ENCODE measurements at regions not wholly inside any gene's neighbourhood (a gene's known extent, or its start where the extent isn't known, plus 50 kb on each side); places are given as distances from the start of the nearest gene placed in this dataset.
A peak's percentile ranks its signal among the peaks of the same experiment; 100 is the strongest.
"Not testable (repeated sequence)": the region's sequence is repeated elsewhere in the genome, so short reads cannot be mapped to it uniquely, and the experiment has no call there.

DNA sequence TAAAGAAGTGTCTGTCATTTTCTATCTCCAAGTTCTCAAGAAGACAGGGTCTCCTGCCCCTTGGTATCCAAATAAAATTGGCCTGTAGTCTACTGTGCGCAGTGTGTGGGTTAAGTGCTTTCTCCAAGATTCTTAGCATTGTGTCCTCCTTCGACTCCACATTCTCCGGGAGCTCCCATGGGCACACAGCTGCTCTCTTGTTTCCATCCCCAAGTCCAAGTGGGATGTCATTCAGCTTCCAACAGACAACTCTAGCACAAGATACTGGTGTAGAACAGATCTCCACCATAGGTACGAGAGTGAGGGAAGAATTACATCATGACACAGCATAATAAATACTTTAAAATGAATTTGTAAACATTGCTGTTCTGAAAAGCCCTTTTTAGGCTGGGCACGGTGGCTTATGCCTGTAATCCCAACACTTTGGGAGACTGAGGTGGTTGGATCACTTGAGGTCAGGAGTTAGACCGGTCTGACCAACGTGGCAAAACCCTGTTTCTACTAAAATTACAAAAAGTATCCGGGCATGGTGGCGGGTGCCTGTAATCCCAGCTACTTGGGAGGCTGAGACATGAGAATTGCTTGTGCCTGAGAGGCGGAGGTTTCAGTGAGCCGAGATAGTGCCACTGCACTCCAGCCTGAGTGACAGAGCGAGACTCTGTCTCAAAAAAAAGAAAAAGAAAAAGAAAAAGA, 196.2 kb downstream of the C9orf152 start:
- DNase-seq: no peak
- no peaks in the 10 kb centered on the region for H3K36me3 ChIP-seq
- ATAC-seq: no peak
- no peaks in the 10 kb centered on the region for H3K4me1 ChIP-seq
- no peaks in the 10 kb centered on the region for H3K27me3 ChIP-seq
- H3K9me3 ChIP-seq: no peaks in the 10 kb centered on the region
- TF ChIP-seq, protein P1, sequence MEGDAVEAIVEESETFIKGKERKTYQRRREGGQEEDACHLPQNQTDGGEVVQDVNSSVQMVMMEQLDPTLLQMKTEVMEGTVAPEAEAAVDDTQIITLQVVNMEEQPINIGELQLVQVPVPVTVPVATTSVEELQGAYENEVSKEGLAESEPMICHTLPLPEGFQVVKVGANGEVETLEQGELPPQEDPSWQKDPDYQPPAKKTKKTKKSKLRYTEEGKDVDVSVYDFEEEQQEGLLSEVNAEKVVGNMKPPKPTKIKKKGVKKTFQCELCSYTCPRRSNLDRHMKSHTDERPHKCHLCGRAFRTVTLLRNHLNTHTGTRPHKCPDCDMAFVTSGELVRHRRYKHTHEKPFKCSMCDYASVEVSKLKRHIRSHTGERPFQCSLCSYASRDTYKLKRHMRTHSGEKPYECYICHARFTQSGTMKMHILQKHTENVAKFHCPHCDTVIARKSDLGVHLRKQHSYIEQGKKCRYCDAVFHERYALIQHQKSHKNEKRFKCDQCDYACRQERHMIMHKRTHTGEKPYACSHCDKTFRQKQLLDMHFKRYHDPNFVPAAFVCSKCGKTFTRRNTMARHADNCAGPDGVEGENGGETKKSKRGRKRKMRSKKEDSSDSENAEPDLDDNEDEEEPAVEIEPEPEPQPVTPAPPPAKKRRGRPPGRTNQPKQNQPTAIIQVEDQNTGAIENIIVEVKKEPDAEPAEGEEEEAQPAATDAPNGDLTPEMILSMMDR (IDR thresholded peaks at IDR 0.05): no peak
- no peak overlapping the region for H3K4me3 ChIP-seq
- no peak overlapping the region for H3K27ac ChIP-seq
- intact Hi-C loops (cut with DNase I): no loop called here

DNA sequence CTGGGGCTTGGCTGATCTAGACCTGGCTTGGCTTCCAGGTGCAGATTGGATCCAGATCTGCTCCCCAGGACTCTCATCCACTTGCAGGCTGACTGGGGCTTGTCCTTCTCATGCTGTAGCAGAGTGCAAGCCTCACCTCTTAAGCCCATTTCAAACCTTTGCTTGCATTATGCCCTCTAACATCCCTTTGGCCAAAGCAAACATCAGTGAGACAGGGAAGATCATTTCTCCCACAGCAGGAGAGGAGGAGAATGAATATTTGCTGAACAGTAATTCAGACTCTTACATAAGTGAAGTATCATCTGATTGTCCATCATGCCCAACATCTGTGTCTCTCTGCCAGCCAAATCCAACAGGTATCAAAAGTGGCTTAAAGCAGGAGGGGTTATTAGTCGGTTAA, 194.9 kb downstream of the C9orf152 start:
- no peak for ATAC-seq
- TF ChIP-seq, protein P1 (IDR thresholded peaks at IDR 0.05): no peak
- H3K9me3 ChIP-seq: no peaks in the 10 kb centered on the region
- intact Hi-C loops (cut with DNase I): no loop called here
- H3K27me3 ChIP-seq: no peaks in the 10 kb centered on the region
- no peaks in the 10 kb centered on the region for H3K4me1 ChIP-seq
- no peaks in the 10 kb centered on the region for H3K36me3 ChIP-seq
- no peak for DNase-seq
- no peak overlapping the region for H3K4me3 ChIP-seq
- no peak overlapping the region for H3K27ac ChIP-seq

DNA sequence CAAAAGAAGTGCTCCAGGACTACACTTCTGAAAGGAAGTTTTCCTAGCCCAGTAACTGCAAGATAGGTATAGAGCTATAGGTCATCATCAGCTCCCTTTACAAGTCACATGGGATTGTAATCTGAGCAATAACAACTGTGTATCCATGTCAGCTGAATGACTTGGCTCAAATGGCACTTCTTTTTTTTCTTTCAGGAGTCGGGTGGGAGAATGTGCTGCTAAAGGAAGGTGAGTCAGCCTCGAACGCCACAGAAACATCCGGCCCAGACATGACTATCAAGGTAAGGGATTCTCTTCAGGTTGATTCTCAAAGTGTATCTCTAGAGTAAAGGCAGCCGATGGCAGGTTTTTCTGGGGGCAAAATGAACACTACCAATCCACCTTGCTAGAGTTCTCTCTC, 192.2 kb downstream of the C9orf152 start:
- no peak for DNase-seq
- no peaks in the 10 kb centered on the region for H3K36me3 ChIP-seq
- TF ChIP-seq, protein P1 (IDR thresholded peaks at IDR 0.05): no peak
- no peaks in the 10 kb centered on the region for H3K4me1 ChIP-seq
- no peak for ATAC-seq
- no peak overlapping the region for H3K4me3 ChIP-seq
- H3K9me3 ChIP-seq: no peaks in the 10 kb centered on the region
- no peak overlapping the region for H3K27ac ChIP-seq
- intact Hi-C loops (cut with DNase I): no loop called here
- H3K27me3 ChIP-seq: no peaks in the 10 kb centered on the region

DNA sequence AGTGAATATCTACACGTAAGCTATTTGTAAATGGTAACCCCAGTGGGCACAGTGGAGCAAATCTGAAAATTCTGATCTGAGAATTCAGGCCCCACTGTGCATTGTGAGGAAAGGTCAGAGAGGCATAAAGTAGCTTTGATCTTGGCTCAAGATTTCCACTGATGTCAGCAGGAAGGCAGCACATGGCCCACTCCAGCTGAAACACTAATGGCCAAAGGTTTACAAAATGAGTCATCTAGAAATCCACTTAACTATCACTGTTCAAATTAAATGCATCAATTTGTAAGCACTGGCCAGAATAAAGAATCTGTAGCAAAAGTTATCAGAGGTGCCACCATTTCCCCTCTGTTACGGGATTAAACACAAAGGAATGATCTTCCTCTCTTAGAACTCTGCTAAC, 191.6 kb downstream of the C9orf152 start:
- Histone ChIP-seq H3K36me3 (no peaks in the 10 kb centered on the region), H3K9me3 (no peaks in the 10 kb centered on the region), H3K4me3 (no peak overlapping the region), H3K27me3 (no peaks in the 10 kb centered on the region), H3K4me1 (no peaks in the 10 kb centered on the region), H3K27ac (no peak overlapping the region)
- DNase-seq: no peak
- ATAC-seq: peak; percentile 64
- intact Hi-C loops (cut with DNase I): no loop called here
- TF ChIP-seq, protein P1 (IDR thresholded peaks at IDR 0.05): no peak

DNA sequence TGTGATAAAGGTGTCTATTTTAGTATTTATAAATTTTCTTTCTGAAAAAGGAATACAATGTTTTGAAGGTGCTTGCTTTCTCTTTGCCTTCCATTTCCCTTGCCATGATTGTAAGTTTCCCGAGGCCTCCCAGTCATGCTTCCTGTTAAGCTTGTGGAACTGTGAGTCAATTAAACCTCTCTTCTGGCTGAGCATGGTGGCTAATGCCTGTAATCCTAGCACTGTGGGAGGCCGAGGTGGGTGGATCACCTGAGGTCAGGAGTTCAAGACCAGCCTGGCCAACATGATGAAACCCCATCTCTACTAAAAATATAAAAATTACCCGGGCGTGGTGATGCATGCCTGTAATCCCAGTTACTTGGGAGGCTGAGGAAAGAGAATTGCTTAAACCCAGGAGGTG, 187.7 kb downstream of the C9orf152 start:
- H3K27me3 ChIP-seq; H3K9me3 ChIP-seq; DNase-seq; H3K27ac ChIP-seq; H3K4me1 ChIP-seq; H3K4me3 ChIP-seq; H3K36me3 ChIP-seq; ATAC-seq; intact Hi-C loops (cut with DNase I): not testable (repeated sequence)

DNA sequence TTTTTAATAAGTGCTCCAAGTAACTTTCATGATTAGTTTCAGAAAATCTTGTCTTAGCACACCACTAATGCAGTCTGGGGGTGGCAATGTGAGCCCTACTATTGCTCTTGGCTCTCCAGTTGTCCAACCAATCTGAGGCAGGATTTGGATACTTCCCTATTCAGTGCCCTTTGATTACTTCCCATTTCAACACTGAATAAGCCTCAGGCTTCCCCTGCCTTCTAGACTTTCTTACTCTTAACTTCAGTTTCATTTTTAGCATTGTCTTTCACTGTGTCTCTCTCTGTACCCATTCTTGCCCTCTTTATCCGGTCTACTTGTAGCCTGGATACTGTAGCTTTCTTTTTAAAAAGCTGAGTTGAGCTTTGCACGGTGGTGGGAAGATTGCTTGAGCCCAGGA, 186.1 kb downstream of the C9orf152 start:
- TF ChIP-seq, protein P1 (IDR thresholded peaks at IDR 0.05): no peak
- DNase-seq: no peak
- H3K27ac ChIP-seq: no peak overlapping the region
- H3K4me1 ChIP-seq: peaks cover 2% of the 10 kb centered on the region
- no peak overlapping the region for H3K4me3 ChIP-seq
- no peaks in the 10 kb centered on the region for H3K36me3 ChIP-seq
- ATAC-seq: peak; percentile 93
- intact Hi-C loops (cut with DNase I): no loop called here
- no peaks in the 10 kb centered on the region for H3K27me3 ChIP-seq
- no peaks in the 10 kb centered on the region for H3K9me3 ChIP-seq

DNA sequence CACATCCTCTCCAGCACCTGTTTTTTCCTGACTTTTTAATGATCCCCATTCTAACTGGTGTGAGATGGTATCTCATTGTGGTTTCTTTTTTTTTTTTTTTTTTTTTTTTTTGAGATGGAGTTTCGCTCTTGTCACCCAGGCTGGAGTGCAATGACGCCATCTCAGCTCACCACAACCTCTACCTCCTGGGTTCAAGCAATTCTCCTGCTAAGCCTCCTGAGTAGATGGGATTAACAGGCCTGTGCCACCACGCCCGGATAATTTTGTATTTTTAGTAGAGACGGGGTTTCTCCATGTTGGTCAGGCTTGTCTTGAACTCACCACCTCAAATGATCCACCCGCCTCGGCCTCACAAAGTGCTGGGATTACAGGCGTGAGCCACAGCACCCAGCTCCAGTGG, 184.7 kb downstream of the C9orf152 start:
- H3K9me3 ChIP-seq; intact Hi-C loops (cut with DNase I); DNase-seq; ATAC-seq; H3K27me3 ChIP-seq; H3K36me3 ChIP-seq; H3K4me3 ChIP-seq; H3K27ac ChIP-seq: not testable (repeated sequence)
- H3K4me1 ChIP-seq: peaks cover 13% of the 10 kb centered on the region
